Right lobe of liver (tissue), 6 donors: ENCODE measurements at regions not wholly inside any gene's neighbourhood (a gene's known extent, or its start where the extent isn't known, plus 50 kb on each side); places are given as distances from the start of the nearest gene placed in this dataset.

Experiments
- ATAC-seq, 4 donors: fragments of 200-7000 bp; cut with Tn5 transposase; one replicate each; pipeline ENCODE4 v1.9.1; 2020; ENCODE audit warnings: mild to moderate bottlenecking in 4 of 4, moderate library complexity in 4 of 4
- DNase-seq, 3 donors: peaks; one replicate each; pipeline ENCODE4 v3.0.0-alpha.2; 2020
- H3K27ac ChIP-seq, 3 donors: fragments of 200-600 bp; one replicate each; pipeline ENCODE4 v1.8.0; 2022
- H3K27me3 ChIP-seq, 2 donors: fragments of 200-600 bp; one replicate each; pipeline ENCODE4 v1.8.0; 2022
- H3K36me3 ChIP-seq, 4 donors: fragments of 200-600 bp; sonication (generic) in 1 of 4; one replicate each; pipeline versions ENCODE4 v1.5.1 to v1.8.0; 2017 to 2022; ENCODE audit warnings: control low read depth in 1 of 4
- H3K4me1 ChIP-seq, 4 donors: fragments of 200-600 bp; sonication (generic) in 1 of 4; one replicate each; pipeline versions ENCODE4 v1.5.1 to v1.8.0; 2017 to 2022; ENCODE audit warnings: control low read depth in 1 of 4
- H3K4me3 ChIP-seq, 3 donors: fragments of 200-600 bp; one replicate each; pipeline ENCODE4 v1.8.0; 2022
- H3K9me3 ChIP-seq, 4 donors: fragments of 200-600 bp; sonication (generic) in 1 of 4; one replicate each; pipeline versions ENCODE4 v1.5.1 to v1.8.0; 2017 to 2022; ENCODE audit warnings: control low read depth in 1 of 4
- CTCF ChIP-seq, 4 donors: fragments of 200-600 bp in 3 of 4; fragments of 450-650 bp in 1 of 4; IDR thresholded peaks; one replicate each; pipeline versions ENCODE4 v1.5.1 to v1.8.0; 2016 to 2022; ENCODE audit warnings: antibody characterized with exemption in 4 of 4, mild to moderate bottlenecking in 2 of 4
- POLR2A ChIP-seq: fragments of 450-650 bp; IDR thresholded peaks from one replicate; pipeline ENCODE4 v1.6.1; 2017; ENCODE audit warnings: antibody characterized with exemption, mild to moderate bottlenecking
- WGBS: methylation state at CpG from one replicate; pipeline ENCODE4 v1.1.6; 2018; ENCODE audit warnings: low coverage, low lambda C conversion rate; ENCODE audit not compliant: insufficient coverage; ENCODE audit errors: missing lambda C conversion rate; 5-methylcytosine and 5-hydroxymethylcytosine counted together
- intact Hi-C, 2 donors: fragments of 100-400 bp; cut with DNase I; formaldehyde crosslinking; loops; one replicate each; pipeline versions ENCODE4 v1.11.2 to v1.14.1; 2022
- donor health status: DM: no; HTN: yes; CAD: no.
- donor health status: DM: no; HTN: no; CAD: no.
- donor health status: DM: no; HTN: no; CAD: no.
- donor health status: DM: no; HTN: yes; CAD: no.
- donor health status: DM: no; HTN: yes; CAD: no.

- H3K36me3 ChIP-seq, result no peaks in the 10 kb centered on the region
- intact Hi-C loops, result no loop called here
- DNase-seq (no peak), ATAC-seq (no peak)
- no peak overlapping the region for H3K4me3 ChIP-seq
- H3K4me1 ChIP-seq, result no peaks in the 10 kb centered on the region
- no peaks in the 10 kb centered on the region for H3K27me3 ChIP-seq
- H3K27ac ChIP-seq, result no peak overlapping the region
- H3K9me3 ChIP-seq, result no peaks in the 10 kb centered on the region
- 27% methylated on average over 2 of the region's 2 CpGs for WGBS
- TF ChIP-seq POLR2A (no peak), CTCF (IDR thresholded peaks at IDR 0.05) (no peak)
Measured at GRCh38 chr13:58998716-58999115, 1165.0 kb downstream of the DIAPH3 start.

- no peak for ATAC-seq
- intact Hi-C loops, result no loop called here
- no peak for DNase-seq
- no peak overlapping the region for H3K27ac ChIP-seq
- H3K27me3 ChIP-seq, result no peaks in the 10 kb centered on the region
- 85% methylated on average over 2 of the region's 2 CpGs for WGBS
- no peaks in the 10 kb centered on the region for H3K4me1 ChIP-seq
- H3K4me3 ChIP-seq, result no peak overlapping the region
- H3K36me3 ChIP-seq, result no peaks in the 10 kb centered on the region
- H3K9me3 ChIP-seq, result no peaks in the 10 kb centered on the region
- TF ChIP-seq POLR2A (no peak), CTCF (IDR thresholded peaks at IDR 0.05) (no peak)
Measured at GRCh38 chr13:58999851-59000250, 1163.9 kb downstream of the DIAPH3 start.

- no peak for DNase-seq
- H3K4me1 ChIP-seq, result no peaks in the 10 kb centered on the region
- no peaks in the 10 kb centered on the region for H3K36me3 ChIP-seq
- TF ChIP-seq POLR2A (no peak), CTCF (IDR thresholded peaks at IDR 0.05) (no peak)
- no peaks in the 10 kb centered on the region for H3K27me3 ChIP-seq
- no peak overlapping the region for H3K27ac ChIP-seq
- no peak overlapping the region for H3K4me3 ChIP-seq
- H3K9me3 ChIP-seq, result no peaks in the 10 kb centered on the region
- intact Hi-C loops, result no loop called here
- no peak for ATAC-seq
Measured at GRCh38 chr13:59000770-59001169, 1163.0 kb downstream of the DIAPH3 start.

GRCh38 chr13:59012731-59013130, 1151.0 kb downstream of the DIAPH3 start:
- TF ChIP-seq CTCF (IDR thresholded peaks at IDR 0.05) (no peak), POLR2A (no peak)
- Histone ChIP-seq H3K27me3 (no peaks in the 10 kb centered on the region), H3K27ac (no peak overlapping the region), H3K9me3 (no peaks in the 10 kb centered on the region), H3K4me1 (no peaks in the 10 kb centered on the region), H3K36me3 (no peaks in the 10 kb centered on the region), H3K4me3 (no peak overlapping the region)
- no peak for DNase-seq
- intact Hi-C loops, result no loop called here
- WGBS, result 44% methylated on average over 5 of the region's 11 CpGs
- no peak for ATAC-seq

GRCh38 chr13:59016250-59016649, 1147.5 kb downstream of the DIAPH3 start:
- DNase-seq (no peak), ATAC-seq (no peak)
- intact Hi-C loops, result no loop called here

More at GRCh38 chr13:59016250-59016649, 1147.5 kb downstream of the DIAPH3 start:
- no peaks in the 10 kb centered on the region for H3K27me3 ChIP-seq
- no peak overlapping the region for H3K4me3 ChIP-seq
- no peaks in the 10 kb centered on the region for H3K36me3 ChIP-seq
- H3K4me1 ChIP-seq, result no peaks in the 10 kb centered on the region
- H3K9me3 ChIP-seq, result no peaks in the 10 kb centered on the region
- no peak for TF ChIP-seq CTCF (IDR thresholded peaks at IDR 0.05)
- TF ChIP-seq POLR2A, result no peak
- H3K27ac ChIP-seq, result no peak overlapping the region
- WGBS, result 61% methylated on average over 3 of the region's 3 CpGs
